ENCODE measurements at regions not wholly inside any gene's neighbourhood (a gene's known extent, or its start where the extent isn't known, plus 50 kb on each side); places are given as distances from the start of the nearest gene placed in this dataset.
"Not testable (repeated sequence)": the region's sequence is repeated elsewhere in the genome, so short reads cannot be mapped to it uniquely, and the experiment has no call there.

GRCh38 chr6:141752677-141753076 is 380.0 kb upstream of the GJE1 start:
- DNase-seq: peak; percentile 63
- Histone ChIP-seq H3K4me3 (ENCODE audit: low read length) (no peak overlapping the region), H4K20me1 (ENCODE audit: insufficient read depth, low read length) (no peaks in the 10 kb centered on the region), H3K27me3 (replicated peaks; ENCODE audit: insufficient read depth, low read length) (no peaks in the 10 kb centered on the region), H2AFZ (ENCODE audit: low read length) (no peak overlapping the region), H3K9ac (ENCODE audit: low read length) (no peak overlapping the region), H3K79me2 (ENCODE audit: low read length) (no peaks in the 10 kb centered on the region), H3K4me1 (ENCODE audit: low read length) (peaks cover 13% of the 10 kb centered on the region), H3K9me3 (replicated peaks; ENCODE audit: insufficient read depth, low read length) (no peaks in the 10 kb centered on the region), H3K27ac (ENCODE audit: low read length) (peak overlapping the region; percentile 28; the same call in 1 of the 2 replicates), H3K4me2 (ENCODE audit: low read depth, low read length) (peak overlapping the region; percentile 31; the same call in 1 of the 2 replicates), H3F3A (ENCODE audit: insufficient read depth, low read length) (no peaks in the 10 kb centered on the region), H3K36me3 (replicated peaks; ENCODE audit: insufficient read depth, low read length) (no peaks in the 10 kb centered on the region), H3K9me2 (replicated peaks; ENCODE audit: insufficient read depth, low read length) (no peaks in the 10 kb centered on the region)
- no peak for TF ChIP-seq EZH2 (optimal IDR thresholded peaks at IDR 0.05; ENCODE audit: low read depth, low read length)
- no peak for TF ChIP-seq EZH2phosphoT487 (IDR thresholded peaks at IDR 0.05; ENCODE audit: low read length)
- TF ChIP-seq, protein P1, sequence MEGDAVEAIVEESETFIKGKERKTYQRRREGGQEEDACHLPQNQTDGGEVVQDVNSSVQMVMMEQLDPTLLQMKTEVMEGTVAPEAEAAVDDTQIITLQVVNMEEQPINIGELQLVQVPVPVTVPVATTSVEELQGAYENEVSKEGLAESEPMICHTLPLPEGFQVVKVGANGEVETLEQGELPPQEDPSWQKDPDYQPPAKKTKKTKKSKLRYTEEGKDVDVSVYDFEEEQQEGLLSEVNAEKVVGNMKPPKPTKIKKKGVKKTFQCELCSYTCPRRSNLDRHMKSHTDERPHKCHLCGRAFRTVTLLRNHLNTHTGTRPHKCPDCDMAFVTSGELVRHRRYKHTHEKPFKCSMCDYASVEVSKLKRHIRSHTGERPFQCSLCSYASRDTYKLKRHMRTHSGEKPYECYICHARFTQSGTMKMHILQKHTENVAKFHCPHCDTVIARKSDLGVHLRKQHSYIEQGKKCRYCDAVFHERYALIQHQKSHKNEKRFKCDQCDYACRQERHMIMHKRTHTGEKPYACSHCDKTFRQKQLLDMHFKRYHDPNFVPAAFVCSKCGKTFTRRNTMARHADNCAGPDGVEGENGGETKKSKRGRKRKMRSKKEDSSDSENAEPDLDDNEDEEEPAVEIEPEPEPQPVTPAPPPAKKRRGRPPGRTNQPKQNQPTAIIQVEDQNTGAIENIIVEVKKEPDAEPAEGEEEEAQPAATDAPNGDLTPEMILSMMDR (IDR thresholded peaks at IDR 0.05; ENCODE audit: low read length): no peak

- not testable (repeated sequence) for H3K9ac ChIP-seq (ENCODE audit: low read length); H3K9me2 ChIP-seq (replicated peaks; ENCODE audit: insufficient read depth, low read length); H2AFZ ChIP-seq (ENCODE audit: low read length); H3K36me3 ChIP-seq (replicated peaks; ENCODE audit: insufficient read depth, low read length); H3K4me3 ChIP-seq (ENCODE audit: low read length); H3K27ac ChIP-seq (ENCODE audit: low read length); H3K27me3 ChIP-seq (replicated peaks; ENCODE audit: insufficient read depth, low read length); H3K9me3 ChIP-seq (replicated peaks; ENCODE audit: insufficient read depth, low read length); DNase-seq; H3F3A ChIP-seq (ENCODE audit: insufficient read depth, low read length); H3K79me2 ChIP-seq (ENCODE audit: low read length); H3K4me2 ChIP-seq (ENCODE audit: low read depth, low read length); H4K20me1 ChIP-seq (ENCODE audit: insufficient read depth, low read length)
- H3K4me1 ChIP-seq (ENCODE audit: low read length): peaks cover 13% of the 10 kb centered on the region
Measured at GRCh38 chr6:141746324-141746723, 386.4 kb upstream of the GJE1 start.

- Histone ChIP-seq H2AFZ (ENCODE audit: low read length) (no peak overlapping the region), H3K4me3 (ENCODE audit: low read length) (no peak overlapping the region), H3F3A (ENCODE audit: insufficient read depth, low read length) (peaks cover 7% of the 10 kb centered on the region; the same call in 1 of the 2 replicates), H3K9me3 (replicated peaks; ENCODE audit: insufficient read depth, low read length) (no peaks in the 10 kb centered on the region), H3K9ac (ENCODE audit: low read length) (no peak overlapping the region), H3K79me2 (ENCODE audit: low read length) (no peaks in the 10 kb centered on the region), H3K27me3 (replicated peaks; ENCODE audit: insufficient read depth, low read length) (no peaks in the 10 kb centered on the region), H3K9me2 (replicated peaks; ENCODE audit: insufficient read depth, low read length) (no peaks in the 10 kb centered on the region), H3K4me1 (ENCODE audit: low read length) (peaks cover 13% of the 10 kb centered on the region), H4K20me1 (ENCODE audit: insufficient read depth, low read length) (no peaks in the 10 kb centered on the region), H3K27ac (ENCODE audit: low read length) (peak overlapping the region; percentile 49; the same call in 1 of the 2 replicates), H3K36me3 (replicated peaks; ENCODE audit: insufficient read depth, low read length) (no peaks in the 10 kb centered on the region), H3K4me2 (ENCODE audit: low read depth, low read length) (peak overlapping the region; percentile 39; the same call in 1 of the 2 replicates)
- DNase-seq: no peak
- TF ChIP-seq EZH2phosphoT487 (IDR thresholded peaks at IDR 0.05; ENCODE audit: low read length): no peak
- TF ChIP-seq EZH2 (optimal IDR thresholded peaks at IDR 0.05; ENCODE audit: low read depth, low read length): no peak
- TF ChIP-seq, protein P1 (IDR thresholded peaks at IDR 0.05; ENCODE audit: low read length): no peak
Measured at GRCh38 chr6:141744971-141745370, 387.8 kb upstream of the GJE1 start.

DNA sequence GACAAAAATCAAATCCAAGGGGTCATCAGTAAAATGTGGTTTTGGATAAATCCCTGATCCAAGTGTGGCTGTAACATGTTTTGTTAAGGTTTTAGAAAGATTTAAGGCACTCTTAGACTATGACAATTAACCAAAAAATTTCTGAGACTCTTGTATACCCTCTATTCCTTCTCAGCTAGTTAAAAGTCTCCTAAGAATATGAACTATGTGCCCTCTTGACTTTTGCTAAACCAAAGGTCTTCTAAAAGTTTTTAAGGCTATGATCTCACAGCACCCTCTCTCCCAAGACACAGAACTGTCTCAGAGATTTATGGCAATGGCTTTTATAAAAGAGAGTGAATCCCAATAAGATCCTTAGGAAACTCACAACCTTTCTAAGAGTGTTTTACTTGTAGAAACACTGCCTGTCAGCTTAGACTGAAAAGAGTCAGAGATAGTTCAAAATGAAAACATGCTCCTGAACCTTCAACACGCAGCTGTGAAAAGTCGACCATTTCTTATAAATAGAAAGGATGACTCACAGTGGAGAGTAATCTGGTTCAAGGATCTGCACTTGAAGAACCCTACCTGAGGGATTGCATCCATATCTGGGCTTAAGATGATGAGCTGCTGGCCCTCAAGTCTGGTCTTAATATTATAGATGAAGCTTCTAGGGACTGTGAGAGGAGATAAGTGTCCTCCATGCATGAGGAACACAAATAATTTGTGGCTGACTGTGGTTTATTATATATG is 388.4 kb upstream of the GJE1 start:
- H3K79me2 ChIP-seq (ENCODE audit: low read length): no peaks in the 10 kb centered on the region
- peak overlapping the region; percentile 49; the same call in 1 of the 2 replicates for H3K27ac ChIP-seq (ENCODE audit: low read length)
- no peaks in the 10 kb centered on the region for H3K36me3 ChIP-seq (replicated peaks; ENCODE audit: insufficient read depth, low read length)
- H3K4me1 ChIP-seq (ENCODE audit: low read length): peaks cover 13% of the 10 kb centered on the region
- TF ChIP-seq EZH2phosphoT487 (IDR thresholded peaks at IDR 0.05; ENCODE audit: low read length) (no peak), EZH2 (optimal IDR thresholded peaks at IDR 0.05; ENCODE audit: low read depth, low read length) (no peak)
- TF ChIP-seq, protein P1 (IDR thresholded peaks at IDR 0.05; ENCODE audit: low read length): no peak
- no peaks in the 10 kb centered on the region for H3K9me2 ChIP-seq (replicated peaks; ENCODE audit: insufficient read depth, low read length)
- H4K20me1 ChIP-seq (ENCODE audit: insufficient read depth, low read length): no peaks in the 10 kb centered on the region
- H3K27me3 ChIP-seq (replicated peaks; ENCODE audit: insufficient read depth, low read length): no peaks in the 10 kb centered on the region
- DNase-seq: peak; percentile 55
- peak overlapping the region; percentile 19; the same call in 1 of the 2 replicates for H3K9ac ChIP-seq (ENCODE audit: low read length)
- H2AFZ ChIP-seq (ENCODE audit: low read length): peak overlapping the region; percentile 39
- no peak overlapping the region for H3K4me3 ChIP-seq (ENCODE audit: low read length)
- no peaks in the 10 kb centered on the region for H3K9me3 ChIP-seq (replicated peaks; ENCODE audit: insufficient read depth, low read length)
- peak overlapping the region; percentile 39 for H3K4me2 ChIP-seq (ENCODE audit: low read depth, low read length)
- H3F3A ChIP-seq (ENCODE audit: insufficient read depth, low read length): peaks cover 7% of the 10 kb centered on the region; the same call in 1 of the 2 replicates
